Stimulated activated CD4-positive, alpha-beta T cell treated with anti-CD3 and anti-CD28 coated beads, Interleukin-4, amount 100 ng/mL, for 48 hours (primary cell): ENCODE measurements at regions not wholly inside any gene's neighbourhood (a gene's known extent, or its start where the extent isn't known, plus 50 kb on each side); places are given as distances from the start of the nearest gene placed in this dataset.

ENCODE experiments used
- DNase-seq, 2 donors: peaks; one replicate each; pipeline ENCODE4 v3.0.0-alpha.2; 2020; ENCODE audit warnings: low read depth in 2 of 2

DNA sequence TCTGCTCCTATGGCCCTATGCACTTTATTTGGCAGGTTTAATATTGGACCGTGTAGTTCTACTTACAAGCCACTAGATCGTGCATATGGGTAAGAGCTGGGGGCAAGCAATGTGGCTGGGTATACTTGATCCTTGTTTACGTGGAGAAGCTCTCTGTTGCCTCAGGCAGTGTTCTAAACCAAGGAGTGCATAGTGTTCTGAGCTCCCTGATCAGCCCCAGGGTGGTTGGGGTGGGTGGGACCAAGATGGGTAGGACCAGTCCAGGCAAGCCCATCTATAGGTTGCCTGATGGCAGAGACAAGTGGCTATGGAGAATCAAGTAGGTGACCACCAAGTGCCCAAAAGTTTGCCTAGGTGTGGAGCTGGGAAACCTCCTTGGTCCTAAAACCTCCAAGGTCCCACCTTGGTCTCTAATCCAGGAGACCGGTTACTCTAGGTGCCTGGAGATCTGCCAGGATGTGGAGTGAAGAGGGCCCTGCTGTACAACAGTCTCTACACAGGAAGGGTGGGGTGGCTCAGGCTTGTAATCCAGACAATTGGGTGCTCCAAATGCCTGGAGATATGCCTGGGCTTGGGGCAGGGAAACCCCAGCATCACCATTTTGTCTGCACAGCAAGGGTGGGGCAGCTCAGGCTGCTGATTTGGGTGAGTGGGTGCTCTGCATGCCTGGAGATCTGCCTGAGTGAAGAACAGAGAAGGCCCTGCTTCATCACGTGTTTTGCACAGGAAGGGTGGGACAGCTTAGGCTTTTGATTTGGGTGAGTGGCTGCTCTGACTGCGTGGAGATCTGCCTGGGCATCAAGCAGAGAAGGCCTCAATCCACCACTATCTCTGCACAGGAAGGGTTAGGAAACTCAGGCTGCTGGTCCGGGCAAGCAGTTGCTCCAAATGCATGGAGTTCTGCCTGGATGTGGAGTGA, 659.8 kb downstream of the TLE4 start:
- DNase-seq: no peak

DNA sequence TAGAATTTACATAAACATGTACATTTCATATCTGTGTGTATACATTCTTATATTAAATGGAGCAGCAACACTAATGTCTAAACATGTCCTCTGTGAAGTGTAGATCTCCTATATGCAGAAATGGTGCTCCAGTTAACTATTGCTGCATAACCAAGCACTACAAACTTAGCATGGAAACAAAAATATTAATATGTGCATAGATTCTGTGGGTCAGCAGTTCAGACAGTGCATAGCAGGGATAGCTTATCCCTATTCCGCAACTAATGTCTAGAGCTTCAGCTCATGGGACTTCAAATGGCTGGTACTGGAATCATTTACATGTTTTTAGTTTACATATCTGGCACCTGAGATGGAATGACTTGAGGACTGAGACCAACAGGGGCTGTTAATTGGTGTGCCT, 652.1 kb downstream of the TLE4 start:
- no peak for DNase-seq

DNA sequence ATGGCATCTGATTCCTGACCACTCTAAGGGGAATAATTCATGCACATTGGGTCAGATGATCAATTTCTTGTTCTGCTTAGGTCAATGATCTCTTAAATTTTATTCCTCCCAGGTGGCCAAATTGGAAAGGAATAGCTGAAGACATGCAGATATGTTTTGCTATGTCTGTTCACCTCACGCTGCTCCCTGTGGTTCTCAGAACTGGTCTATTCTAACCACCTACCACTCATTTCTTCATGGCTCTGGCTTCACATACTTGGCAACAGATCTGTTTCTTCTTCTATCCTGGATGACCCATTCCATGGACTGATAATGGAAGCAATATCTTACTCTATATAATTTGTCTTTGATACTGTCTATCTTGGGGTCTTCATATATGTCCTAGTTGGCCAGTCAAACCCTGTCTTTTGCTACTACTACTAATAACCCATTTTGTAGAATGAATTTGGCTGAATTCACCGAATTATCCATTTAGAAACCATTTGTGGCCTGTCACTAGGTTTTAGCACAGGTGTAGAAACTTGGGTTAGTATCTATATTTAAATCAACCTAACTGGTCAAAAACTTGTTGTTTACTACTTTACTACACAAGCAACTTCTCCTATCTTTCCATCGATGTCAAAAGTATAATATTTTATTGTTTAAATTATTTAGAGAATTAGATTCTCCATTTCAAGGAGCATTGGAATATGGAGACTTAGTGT, 650.9 kb downstream of the TLE4 start:
- no peak for DNase-seq

DNA sequence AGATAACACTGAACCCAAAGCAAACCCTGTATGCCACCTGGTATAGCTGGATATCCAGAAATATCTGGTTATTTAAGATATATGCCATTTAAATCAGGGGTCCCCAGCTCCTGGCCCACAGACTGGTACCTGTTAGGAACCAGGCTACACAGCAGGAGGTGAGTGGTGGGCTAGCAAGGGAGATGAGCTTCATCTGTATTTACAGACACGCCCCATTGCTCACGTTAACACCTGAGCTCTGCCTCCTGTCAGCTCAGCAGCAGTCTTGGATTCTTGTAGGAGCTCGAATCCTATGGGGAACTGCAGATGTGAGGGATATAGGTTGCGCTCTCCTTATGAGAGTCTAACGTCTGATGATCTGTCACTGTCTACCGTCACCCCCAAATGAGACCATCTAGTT, 646.6 kb downstream of the TLE4 start:
- no peak for DNase-seq

GRCh38 chr9:80213613-80214012, 641.8 kb downstream of the TLE4 start:
- no peak for DNase-seq

GRCh38 chr9:80208696-80209095, 636.9 kb downstream of the TLE4 start:
- no peak for DNase-seq

DNA sequence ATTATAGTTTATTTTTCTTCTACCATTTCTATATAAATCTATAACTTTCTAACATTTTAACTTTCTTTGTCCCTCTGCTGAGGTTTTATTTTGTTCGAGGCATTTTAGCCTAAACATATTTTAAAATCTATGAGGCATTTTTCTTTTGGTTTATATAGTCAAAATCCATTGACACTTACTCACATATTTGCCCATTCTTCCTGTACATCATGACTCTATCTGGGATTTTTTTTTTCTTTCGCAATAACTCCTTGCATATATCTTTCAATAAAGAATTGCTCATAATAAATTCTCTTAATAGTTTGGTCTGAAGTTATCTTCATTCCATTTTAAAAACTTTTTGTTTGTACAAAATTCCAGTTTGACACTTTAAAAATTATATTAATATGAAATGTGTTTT, 632.3 kb downstream of the TLE4 start:
- no peak for DNase-seq

- DNase-seq: no peak
Observed at GRCh38 chr9:80197661-80198060, 625.9 kb downstream of the TLE4 start.

GRCh38 chr9:80191108-80191507, 619.3 kb downstream of the TLE4 start:
- DNase-seq: no peak

DNA sequence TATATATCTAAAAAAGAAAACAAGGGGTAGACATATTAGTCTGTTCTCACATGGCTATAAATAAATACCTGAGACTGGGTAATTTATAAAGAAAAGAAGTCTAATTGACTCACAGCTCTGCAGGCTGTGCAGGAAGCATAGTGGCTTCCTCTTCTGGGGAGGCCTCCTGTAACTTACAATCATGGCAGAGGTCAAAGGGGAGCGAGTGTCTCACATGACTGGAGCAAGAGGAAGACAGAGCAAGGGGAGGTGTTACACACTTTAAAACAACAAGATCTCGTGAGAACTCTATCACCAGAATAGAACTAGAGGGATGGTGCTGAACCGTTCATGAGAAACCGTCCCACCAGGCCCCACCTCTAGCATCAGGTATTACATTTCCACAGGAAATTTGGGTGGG, 616.8 kb downstream of the TLE4 start:
- no peak for DNase-seq

GRCh38 chr9:80185112-80185738, 613.5 kb downstream of the TLE4 start:
- DNase-seq: no peak

GRCh38 chr9:80177949-80178480, 606.2 kb downstream of the TLE4 start:
- DNase-seq: no peak

- no peak for DNase-seq
Observed at GRCh38 chr9:80175286-80176150, 603.8 kb downstream of the TLE4 start.

DNA sequence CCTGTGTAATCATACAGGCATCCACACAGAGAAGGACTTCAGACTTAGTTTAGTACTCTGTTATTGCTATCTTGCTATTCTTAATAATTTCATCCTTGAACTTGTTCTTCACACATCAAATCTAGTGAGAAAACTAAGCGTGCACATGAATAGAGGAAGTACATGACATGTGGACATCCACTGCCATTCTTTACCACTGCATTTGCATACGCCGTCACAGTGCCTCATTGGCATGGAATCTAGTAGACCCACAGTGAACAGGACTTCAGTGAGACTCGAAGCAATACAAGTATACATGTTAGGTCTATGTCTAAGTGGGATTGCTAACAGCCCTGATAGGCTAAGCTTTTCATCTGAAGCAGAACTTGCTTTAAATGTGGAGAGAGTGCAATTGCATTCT, 592.1 kb downstream of the TLE4 start:
- no peak for DNase-seq

GRCh38 chr9:80158554-80159170, 586.9 kb downstream of the TLE4 start:
- DNase-seq: no peak

- no peak for DNase-seq
Observed at GRCh38 chr9:80158131-80158530, 586.4 kb downstream of the TLE4 start.

GRCh38 chr9:80157561-80157983, 585.8 kb downstream of the TLE4 start:
- DNase-seq: no peak

GRCh38 chr9:80156756-80157472, 585.1 kb downstream of the TLE4 start:
- no peak for DNase-seq

GRCh38 chr9:80156262-80156661, 584.5 kb downstream of the TLE4 start:
- DNase-seq: no peak

DNA sequence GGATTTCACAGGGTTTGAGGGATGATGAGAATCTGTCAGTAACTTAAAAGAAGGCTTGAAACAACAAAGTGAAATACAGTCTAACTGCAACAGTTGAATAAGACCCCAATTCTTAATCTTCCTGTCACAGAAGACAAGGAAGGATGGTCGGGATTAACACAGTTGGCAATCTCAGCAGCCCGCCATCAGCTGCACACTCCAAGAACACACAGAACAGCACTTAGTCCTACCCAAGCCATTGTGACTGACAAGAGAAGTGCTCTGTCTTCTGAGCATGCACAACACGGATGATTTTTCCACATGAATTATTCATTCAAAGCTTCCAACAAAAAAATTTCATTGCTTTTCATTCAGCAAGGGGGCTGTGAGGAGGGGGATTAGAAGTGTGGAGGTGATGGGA, 576.1 kb downstream of the TLE4 start:
- DNase-seq: no peak
